Right lobe of liver (tissue), 4 donors: ENCODE measurements at regions not wholly inside any gene's neighbourhood (a gene's known extent, or its start where the extent isn't known, plus 50 kb on each side); places are given as distances from the start of the nearest gene placed in this dataset.

Experiments
- CTCF ChIP-seq, 4 donors: fragments of 200-600 bp in 3 of 4; fragments of 450-650 bp in 1 of 4; IDR thresholded peaks; one replicate each; pipeline versions ENCODE4 v1.5.1 to v1.8.0; 2016 to 2022; ENCODE audit warnings: antibody characterized with exemption in 4 of 4, mild to moderate bottlenecking in 2 of 4
- POLR2A ChIP-seq: fragments of 450-650 bp; IDR thresholded peaks from one replicate; pipeline ENCODE4 v1.6.1; 2017; ENCODE audit warnings: antibody characterized with exemption, mild to moderate bottlenecking
- donor health status: DM: no; HTN: no; CAD: no.
- donor health status: DM: no; HTN: no; CAD: no.
- donor health status: DM: no; HTN: yes; CAD: no.

- TF ChIP-seq CTCF (IDR thresholded peaks at IDR 0.05) (no peak), POLR2A (no peak)
These were observed 735.0 kb downstream of the FGF9 start for GRCh38 chr13:22405891-22406290.
